Peyer's patch (tissue), 4 donors: ENCODE measurements at regions not wholly inside any gene's neighbourhood (a gene's known extent, or its start where the extent isn't known, plus 50 kb on each side); places are given as distances from the start of the nearest gene placed in this dataset.

Experiments used
- DNase-seq, 3 donors: peaks; one replicate each; pipeline ENCODE4 v3.0.0-alpha.2; 2017 to 2019
- H3K27ac ChIP-seq, 4 donors: fragments of 200-600 bp; sonication (generic); one replicate each; pipeline ENCODE4 v1.5.1; 2016 to 2019
- H3K27me3 ChIP-seq, 2 donors: fragments of 200-600 bp; sonication (generic); one replicate each; pipeline ENCODE4 v1.5.1; 2019
- H3K36me3 ChIP-seq, 3 donors: fragments of 200-600 bp; sonication (generic); one replicate each; pipeline ENCODE4 v1.5.1; 2016 to 2019
- H3K4me1 ChIP-seq, 4 donors: fragments of 200-600 bp; sonication (generic); one replicate each; pipeline ENCODE4 v1.5.1; 2016 to 2019
- H3K4me3 ChIP-seq, 4 donors: fragments of 200-600 bp; sonication (generic); 1 replicate in 3 of 4; 2 replicates in 1 of 4; pipeline ENCODE4 v1.5.1; 2016 to 2019; ENCODE audit warnings: mild to moderate bottlenecking in 1 of 4
- H3K9me3 ChIP-seq, 4 donors: fragments of 200-600 bp; sonication (generic); one replicate each; pipeline ENCODE4 v1.5.1; 2016 to 2019; ENCODE audit warnings: mild to moderate bottlenecking in 1 of 4
- CTCF ChIP-seq, 6 experiments: fragments of 450-650 bp in 4 of 6; fragments of 200-600 bp in 2 of 6; sonication (generic) in 1 of 6; IDR thresholded peaks; one replicate each; pipeline ENCODE4 v1.5.1; 2017 to 2019; ENCODE audit warnings: antibody characterized with exemption in 6 of 6, mild to moderate bottlenecking in 3 of 6, moderate library complexity in 1 of 6
- POLR2A ChIP-seq, 2 donors: fragments of 450-650 bp; IDR thresholded peaks; one replicate each; pipeline ENCODE4 v1.5.1; 2017; ENCODE audit warnings: antibody characterized with exemption in 2 of 2, mild to moderate bottlenecking in 2 of 2, moderate library complexity in 2 of 2

- Histone ChIP-seq H3K36me3 (no peaks in the 10 kb centered on the region), H3K4me3 (no peak overlapping the region), H3K9me3 (no peaks in the 10 kb centered on the region), H3K4me1 (no peaks in the 10 kb centered on the region), H3K27ac (no peak overlapping the region), H3K27me3 (no peaks in the 10 kb centered on the region)
- no peak for DNase-seq
- TF ChIP-seq POLR2A (IDR thresholded peaks at IDR 0.05) (no peak), CTCF (IDR thresholded peaks at IDR 0.05) (peak; percentile 80 to 92 (median 88))
Observed at GRCh38 chr5:34474573-34475021, 181.5 kb upstream of the RAI14 start.

DNA sequence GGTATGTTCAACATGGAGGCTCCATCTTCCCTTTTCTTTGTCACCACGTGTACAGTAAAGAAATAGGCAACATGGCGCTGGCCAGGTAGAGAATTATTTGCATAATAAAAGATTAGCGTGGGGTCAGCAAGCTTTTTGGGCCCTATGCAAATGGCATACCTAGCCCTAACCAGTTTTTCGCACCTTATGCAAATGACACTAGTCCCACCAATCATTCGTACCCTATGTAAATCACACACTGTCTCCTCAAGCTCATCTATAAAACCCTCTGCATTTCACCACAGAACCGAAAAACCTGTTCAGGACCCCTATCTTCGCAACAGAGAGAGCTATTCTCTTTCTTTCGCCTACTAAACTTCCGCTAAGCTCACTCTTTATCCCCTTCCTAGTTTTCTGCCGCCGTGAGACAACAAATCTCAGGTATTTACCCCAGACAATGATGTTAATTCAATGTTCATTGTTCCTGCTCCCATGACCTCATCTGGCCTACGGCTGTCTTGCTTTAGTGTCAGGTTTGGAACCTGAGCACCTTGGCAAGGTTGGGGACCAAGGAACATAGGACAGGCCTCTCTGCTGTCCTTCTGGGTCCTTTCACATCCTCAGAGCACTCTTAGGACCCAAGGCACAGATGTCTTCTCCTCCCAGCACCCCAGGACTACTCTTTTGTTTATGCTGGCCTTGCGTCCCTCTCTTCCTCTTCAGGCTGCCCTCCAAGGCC lies 180.7 kb upstream of the RAI14 start:
- Histone ChIP-seq H3K36me3 (no peaks in the 10 kb centered on the region), H3K9me3 (no peaks in the 10 kb centered on the region), H3K27ac (no peak overlapping the region), H3K27me3 (no peaks in the 10 kb centered on the region), H3K4me1 (no peaks in the 10 kb centered on the region), H3K4me3 (no peak overlapping the region)
- no peak for TF ChIP-seq POLR2A (IDR thresholded peaks at IDR 0.05)
- TF ChIP-seq CTCF (IDR thresholded peaks at IDR 0.05): no peak
- DNase-seq: no peak

DNA sequence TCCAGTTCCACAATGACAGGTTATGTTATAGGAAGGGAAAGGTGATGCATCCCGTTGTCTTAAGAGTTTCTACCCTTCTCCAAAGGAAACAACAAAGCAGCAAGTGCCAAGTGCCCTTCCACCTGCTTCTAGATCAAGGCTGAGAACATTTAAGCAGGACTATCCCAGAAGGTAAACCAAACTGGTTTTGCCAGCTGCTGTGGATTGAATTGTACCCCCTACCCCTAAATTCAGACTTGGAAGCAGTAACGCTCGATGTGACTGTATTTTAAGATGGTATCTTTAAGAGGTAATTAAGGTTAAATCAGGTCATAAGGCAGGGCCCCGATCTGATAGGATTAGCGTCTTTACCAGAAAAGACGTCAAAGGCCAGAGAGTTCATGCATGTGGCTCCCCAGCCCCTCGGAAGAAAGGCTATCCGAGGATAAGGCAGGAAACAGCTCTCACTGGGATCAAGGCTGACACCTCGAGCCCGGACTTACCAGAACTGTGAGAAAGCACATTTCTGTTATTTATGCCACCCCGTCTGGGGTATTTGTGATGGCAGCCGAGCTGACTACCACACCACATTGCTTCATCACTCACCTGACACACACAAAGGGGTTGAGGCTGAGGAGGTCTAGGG lies 179.1 kb upstream of the RAI14 start:
- Histone ChIP-seq H3K9me3 (no peaks in the 10 kb centered on the region), H3K4me1 (no peaks in the 10 kb centered on the region), H3K27ac (no peak overlapping the region), H3K4me3 (no peak overlapping the region), H3K27me3 (no peaks in the 10 kb centered on the region), H3K36me3 (no peaks in the 10 kb centered on the region)
- TF ChIP-seq CTCF (IDR thresholded peaks at IDR 0.05): no peak
- TF ChIP-seq POLR2A (IDR thresholded peaks at IDR 0.05): no peak
- DNase-seq: no peak

GRCh38 chr5:34480810-34481528 lies 175.2 kb upstream of the RAI14 start:
- Histone ChIP-seq H3K27ac (no peak overlapping the region), H3K36me3 (no peaks in the 10 kb centered on the region), H3K27me3 (no peaks in the 10 kb centered on the region), H3K4me1 (no peaks in the 10 kb centered on the region), H3K9me3 (no peaks in the 10 kb centered on the region), H3K4me3 (no peak overlapping the region)
- TF ChIP-seq POLR2A (IDR thresholded peaks at IDR 0.05) (no peak), CTCF (IDR thresholded peaks at IDR 0.05) (no peak)
- DNase-seq: no peak

DNA sequence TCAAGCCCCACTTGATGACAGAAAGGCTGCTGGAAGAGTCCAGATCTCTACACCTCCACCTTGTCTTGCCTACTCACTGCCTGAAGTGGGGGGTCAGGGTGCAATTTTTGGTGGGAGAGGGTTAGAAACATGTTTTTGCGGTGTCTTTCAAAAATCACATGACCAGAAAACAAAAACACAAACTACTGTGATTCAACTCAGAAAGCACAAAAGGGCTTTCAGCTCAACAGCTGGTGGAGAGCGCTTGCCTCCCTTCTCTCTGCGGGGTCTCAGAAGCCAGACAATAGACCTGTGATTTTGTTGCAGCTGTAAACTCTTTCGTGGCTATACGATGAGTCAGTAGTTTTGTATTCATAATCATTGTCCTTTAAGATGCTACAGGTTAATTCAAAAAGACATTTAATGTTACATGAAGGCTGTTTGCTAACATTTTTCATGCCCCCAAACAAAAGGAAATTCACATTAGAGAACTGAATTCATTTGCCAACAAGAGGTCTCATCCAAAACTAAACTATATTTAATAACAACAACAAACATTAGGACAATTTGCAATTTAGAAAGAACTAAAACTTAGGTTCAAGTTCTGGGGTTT lies 172.6 kb upstream of the RAI14 start:
- H3K4me1 ChIP-seq: no peaks in the 10 kb centered on the region
- H3K9me3 ChIP-seq: no peaks in the 10 kb centered on the region
- DNase-seq: no peak
- H3K27me3 ChIP-seq: no peaks in the 10 kb centered on the region
- no peak overlapping the region for H3K27ac ChIP-seq
- H3K36me3 ChIP-seq: no peaks in the 10 kb centered on the region
- no peak overlapping the region for H3K4me3 ChIP-seq
- TF ChIP-seq POLR2A (IDR thresholded peaks at IDR 0.05) (no peak), CTCF (IDR thresholded peaks at IDR 0.05) (no peak)
